ENCODE measurements at regions not wholly inside any gene's neighbourhood (a gene's known extent, or its start where the extent isn't known, plus 50 kb on each side); places are given as distances from the start of the nearest gene placed in this dataset.

GRCh38 chrY:19268331-19268730 is 476.2 kb downstream of the KDM5D start:
- no peak for TF ChIP-seq CTCF (IDR thresholded peaks at IDR 0.05; ENCODE audit: borderline replicate concordance, extremely low read depth, insufficient read depth)

GRCh38 chrY:19265404-19265803 is 479.1 kb downstream of the KDM5D start:
- no peaks in the 10 kb centered on the region for H3K9me3 ChIP-seq (ENCODE audit: control insufficient read depth in 2 of 3, insufficient read depth in 1 of 3, low read length in 3 of 3)
- DNase-seq: no peak
- no peaks in the 10 kb centered on the region for H3K27me3 ChIP-seq (ENCODE audit: control insufficient read depth, insufficient read depth, low read length)
- H3K27ac ChIP-seq (ENCODE audit: low read depth in 2 of 2, low read length in 2 of 2): no peak overlapping the region
- H3K4me1 ChIP-seq (ENCODE audit: control insufficient read depth in 2 of 3, insufficient read depth in 2 of 3, low read depth in 1 of 3, low read length in 3 of 3): no peaks in the 10 kb centered on the region
- no peak for FAIRE-seq
- H3K36me3 ChIP-seq (ENCODE audit: control insufficient read depth in 2 of 3, insufficient read depth in 3 of 3, low read length in 3 of 3): no peaks in the 10 kb centered on the region
- intact Hi-C loops (cut with DNase I): no loop called here
- no peak overlapping the region for H3K4me3 ChIP-seq (ENCODE audit: low read length in 3 of 3)
- no peak overlapping the region for H3K9ac ChIP-seq (ENCODE audit: low read length in 3 of 3)
- no peak for TF ChIP-seq CTCF (IDR thresholded peaks at IDR 0.05; ENCODE audit: borderline replicate concordance, extremely low read depth, insufficient read depth)

More at GRCh38 chrY:19268331-19268730, 476.2 kb downstream of the KDM5D start:
- no peaks in the 10 kb centered on the region for H3K36me3 ChIP-seq (ENCODE audit: control insufficient read depth in 2 of 3, insufficient read depth in 3 of 3, low read length in 3 of 3)
- H3K4me1 ChIP-seq (ENCODE audit: control insufficient read depth in 2 of 3, insufficient read depth in 2 of 3, low read depth in 1 of 3, low read length in 3 of 3): no peaks in the 10 kb centered on the region
- no peak overlapping the region for H3K27ac ChIP-seq (ENCODE audit: low read depth in 2 of 2, low read length in 2 of 2)
- FAIRE-seq (no peak), DNase-seq (no peak)
- H3K9me3 ChIP-seq (ENCODE audit: control insufficient read depth in 2 of 3, insufficient read depth in 1 of 3, low read length in 3 of 3): no peaks in the 10 kb centered on the region
- no peak overlapping the region for H3K4me3 ChIP-seq (ENCODE audit: low read length in 3 of 3)
- intact Hi-C loops (cut with DNase I): no loop called here
- H3K27me3 ChIP-seq (ENCODE audit: control insufficient read depth, insufficient read depth, low read length): no peaks in the 10 kb centered on the region
- H3K9ac ChIP-seq (ENCODE audit: low read length in 3 of 3): no peak overlapping the region

GRCh38 chrY:19262310-19262709 is 482.2 kb downstream of the KDM5D start:
- H3K27ac ChIP-seq (ENCODE audit: low read depth in 2 of 2, low read length in 2 of 2): no peak overlapping the region
- FAIRE-seq (no peak), DNase-seq (no peak)
- H3K4me1 ChIP-seq (ENCODE audit: control insufficient read depth in 2 of 3, insufficient read depth in 2 of 3, low read depth in 1 of 3, low read length in 3 of 3): no peaks in the 10 kb centered on the region
- no peaks in the 10 kb centered on the region for H3K36me3 ChIP-seq (ENCODE audit: control insufficient read depth in 2 of 3, insufficient read depth in 3 of 3, low read length in 3 of 3)
- H3K27me3 ChIP-seq (ENCODE audit: control insufficient read depth, insufficient read depth, low read length): no peaks in the 10 kb centered on the region
- no peak overlapping the region for H3K9ac ChIP-seq (ENCODE audit: low read length in 3 of 3)
- intact Hi-C loops (cut with DNase I): no loop called here
- H3K4me3 ChIP-seq (ENCODE audit: low read length in 3 of 3): no peak overlapping the region
- TF ChIP-seq CTCF (IDR thresholded peaks at IDR 0.05; ENCODE audit: borderline replicate concordance, extremely low read depth, insufficient read depth): no peak
- no peaks in the 10 kb centered on the region for H3K9me3 ChIP-seq (ENCODE audit: control insufficient read depth in 2 of 3, insufficient read depth in 1 of 3, low read length in 3 of 3)

GRCh38 chrY:19232276-19232994 is 458.9 kb upstream of the HSFY2 start:
- Histone ChIP-seq H3K36me3 (ENCODE audit: control insufficient read depth in 2 of 3, insufficient read depth in 3 of 3, low read length in 3 of 3) (no peaks in the 10 kb centered on the region), H3K27me3 (ENCODE audit: control insufficient read depth, insufficient read depth, low read length) (no peaks in the 10 kb centered on the region), H3K9me3 (ENCODE audit: control insufficient read depth in 2 of 3, insufficient read depth in 1 of 3, low read length in 3 of 3) (no peaks in the 10 kb centered on the region), H3K4me3 (ENCODE audit: low read length in 3 of 3) (no peak overlapping the region), H3K9ac (ENCODE audit: low read length in 3 of 3) (no peak overlapping the region), H3K27ac (ENCODE audit: low read depth in 2 of 2, low read length in 2 of 2) (no peak overlapping the region), H3K4me1 (ENCODE audit: control insufficient read depth in 2 of 3, insufficient read depth in 2 of 3, low read depth in 1 of 3, low read length in 3 of 3) (no peaks in the 10 kb centered on the region)
- peak in 1 of 5 donors; percentile 0 for DNase-seq
- intact Hi-C loops (cut with DNase I): no loop called here
- no peak for TF ChIP-seq CTCF (IDR thresholded peaks at IDR 0.05; ENCODE audit: borderline replicate concordance, extremely low read depth, insufficient read depth)
- FAIRE-seq: no peak
